Mucosa of rectum (tissue), 2 donors: ENCODE measurements at regions not wholly inside any gene's neighbourhood (a gene's known extent, or its start where the extent isn't known, plus 50 kb on each side); places are given as distances from the start of the nearest gene placed in this dataset.
"Not testable (repeated sequence)": the region's sequence is repeated elsewhere in the genome, so short reads cannot be mapped to it uniquely, and the experiment has no call there.

ENCODE experiments used
- H3K27ac ChIP-seq, 2 donors: one replicate each; pipeline ENCODE4 v1.7.0; 2013; ENCODE audit warnings: inconsistent platforms in 2 of 2, low read depth in 2 of 2, low read length in 2 of 2
- H3K27me3 ChIP-seq, 2 donors: one replicate each; pipeline ENCODE4 v1.7.0; 2013; ENCODE audit warnings: low read length in 2 of 2; ENCODE audit not compliant: control insufficient read depth in 2 of 2, insufficient read depth in 2 of 2
- H3K36me3 ChIP-seq, 2 donors: one replicate each; pipeline ENCODE4 v1.7.0; 2013; ENCODE audit warnings: low read length in 2 of 2; ENCODE audit not compliant: control insufficient read depth in 2 of 2, insufficient read depth in 2 of 2
- H3K4me1 ChIP-seq, 2 donors: one replicate each; pipeline ENCODE4 v1.7.0; 2013; ENCODE audit warnings: low read length in 2 of 2, mild to moderate bottlenecking in 1 of 2; ENCODE audit not compliant: control insufficient read depth in 2 of 2, insufficient read depth in 2 of 2
- H3K4me3 ChIP-seq, 2 donors: one replicate each; pipeline ENCODE4 v1.7.0; 2013; ENCODE audit warnings: low read length in 2 of 2
- H3K9ac ChIP-seq, 2 donors: one replicate each; pipeline ENCODE4 v1.7.0; 2013; ENCODE audit warnings: low read length in 2 of 2, low read depth in 1 of 2, mild to moderate bottlenecking in 1 of 2
- H3K9me3 ChIP-seq, 2 donors: one replicate each; pipeline ENCODE4 v1.7.0; 2013; ENCODE audit warnings: low read length in 2 of 2; ENCODE audit not compliant: control insufficient read depth in 2 of 2
- donor health status: healthy.
- donor health status: Normal muscosa, but diverticular disease.

GRCh38 chr20:12511499-12511898 is 497.3 kb upstream of the SPTLC3 start:
- H3K27ac ChIP-seq, result no peak overlapping the region
- H3K4me1 ChIP-seq, result no peaks in the 10 kb centered on the region
- H3K36me3 ChIP-seq, result no peaks in the 10 kb centered on the region
- H3K9ac ChIP-seq, result no peak overlapping the region
- H3K9me3 ChIP-seq, result no peaks in the 10 kb centered on the region
- H3K4me3 ChIP-seq, result no peak overlapping the region
- no peaks in the 10 kb centered on the region for H3K27me3 ChIP-seq

GRCh38 chr20:12512755-12513154 is 496.0 kb upstream of the SPTLC3 start:
- Histone ChIP-seq H3K4me3 (no peak overlapping the region), H3K9ac (no peak overlapping the region), H3K4me1 (no peaks in the 10 kb centered on the region), H3K9me3 (no peaks in the 10 kb centered on the region), H3K27ac (no peak overlapping the region), H3K36me3 (no peaks in the 10 kb centered on the region), H3K27me3 (no peaks in the 10 kb centered on the region)

DNA sequence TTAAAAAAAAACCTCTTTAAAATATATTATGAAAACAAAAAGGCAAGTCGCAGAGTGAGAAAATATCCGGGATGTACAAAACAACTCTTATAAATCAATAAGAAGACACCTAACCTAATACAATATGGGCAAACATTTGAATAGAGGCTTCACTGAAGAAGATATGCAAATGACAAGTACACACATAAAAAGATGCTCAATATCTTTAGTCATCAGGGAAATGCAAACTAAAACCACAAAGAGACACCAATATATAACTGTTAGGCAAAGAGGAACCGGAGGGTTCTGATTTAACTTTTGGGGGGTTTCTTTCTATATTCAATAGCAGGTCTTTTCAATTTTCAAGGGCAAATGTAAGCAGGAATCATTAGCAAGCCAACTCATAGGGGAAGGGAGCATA is 480.7 kb upstream of the SPTLC3 start:
- no peaks in the 10 kb centered on the region for H3K9me3 ChIP-seq
- no peak overlapping the region for H3K9ac ChIP-seq
- H3K27ac ChIP-seq, result no peak overlapping the region
- H3K4me3 ChIP-seq, result no peak overlapping the region
- H3K4me1 ChIP-seq, result no peaks in the 10 kb centered on the region
- H3K36me3 ChIP-seq, result no peaks in the 10 kb centered on the region
- no peaks in the 10 kb centered on the region for H3K27me3 ChIP-seq

DNA sequence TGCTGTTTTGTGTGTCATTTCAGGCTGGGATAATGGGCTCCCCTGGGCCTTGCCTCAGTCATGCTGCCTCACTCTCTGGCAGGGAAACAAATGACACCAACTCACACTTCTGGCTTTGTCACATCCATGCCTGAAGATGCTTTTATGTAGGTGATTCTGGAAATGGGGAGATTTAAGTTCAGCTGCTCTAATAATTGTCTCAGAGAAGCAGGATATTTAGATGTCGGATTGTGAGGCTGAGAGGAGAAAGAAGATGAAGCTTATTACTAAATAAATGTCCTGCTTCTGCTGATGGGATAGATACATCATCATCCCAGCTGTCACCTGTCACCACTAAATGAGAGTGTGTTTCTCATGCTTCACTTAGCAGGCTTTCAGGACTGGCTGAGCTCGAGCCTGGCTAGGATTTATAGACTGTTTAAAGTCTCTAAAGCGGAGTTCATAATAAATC is 480.2 kb upstream of the SPTLC3 start:
- no peaks in the 10 kb centered on the region for H3K4me1 ChIP-seq
- H3K27ac ChIP-seq, result no peak overlapping the region
- H3K36me3 ChIP-seq, result no peaks in the 10 kb centered on the region
- H3K9me3 ChIP-seq, result no peaks in the 10 kb centered on the region
- H3K27me3 ChIP-seq, result no peaks in the 10 kb centered on the region
- no peak overlapping the region for H3K4me3 ChIP-seq
- H3K9ac ChIP-seq, result no peak overlapping the region

DNA sequence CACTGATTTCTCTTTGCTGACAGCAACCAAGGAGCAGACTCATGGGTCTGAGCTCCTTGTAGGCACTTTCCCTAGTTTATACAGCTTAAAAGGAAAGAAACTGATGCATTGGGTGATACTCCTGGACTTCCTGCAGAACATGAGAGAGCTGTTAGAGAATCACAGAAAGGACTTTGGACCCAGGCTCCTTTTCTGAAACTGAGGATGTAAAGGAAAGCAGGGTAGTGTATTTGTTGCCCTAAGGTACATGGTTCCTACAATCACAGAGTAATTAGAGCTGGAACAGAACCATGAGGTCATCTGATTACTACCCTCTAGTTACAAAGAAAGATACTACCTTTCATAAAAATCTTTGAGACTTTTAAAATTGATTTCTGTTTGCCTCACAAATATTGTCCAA is 477.1 kb upstream of the SPTLC3 start:
- no peak overlapping the region for H3K27ac ChIP-seq
- H3K27me3 ChIP-seq, result no peaks in the 10 kb centered on the region
- H3K4me3 ChIP-seq, result no peak overlapping the region
- no peak overlapping the region for H3K9ac ChIP-seq
- H3K9me3 ChIP-seq, result no peaks in the 10 kb centered on the region
- no peaks in the 10 kb centered on the region for H3K36me3 ChIP-seq
- H3K4me1 ChIP-seq, result no peaks in the 10 kb centered on the region

GRCh38 chr20:12535316-12535715 is 473.5 kb upstream of the SPTLC3 start:
- no peak overlapping the region for H3K9ac ChIP-seq
- H3K4me1 ChIP-seq, result no peaks in the 10 kb centered on the region
- H3K9me3 ChIP-seq, result no peaks in the 10 kb centered on the region
- no peaks in the 10 kb centered on the region for H3K27me3 ChIP-seq
- H3K27ac ChIP-seq, result no peak overlapping the region
- H3K36me3 ChIP-seq, result no peaks in the 10 kb centered on the region
- no peak overlapping the region for H3K4me3 ChIP-seq

DNA sequence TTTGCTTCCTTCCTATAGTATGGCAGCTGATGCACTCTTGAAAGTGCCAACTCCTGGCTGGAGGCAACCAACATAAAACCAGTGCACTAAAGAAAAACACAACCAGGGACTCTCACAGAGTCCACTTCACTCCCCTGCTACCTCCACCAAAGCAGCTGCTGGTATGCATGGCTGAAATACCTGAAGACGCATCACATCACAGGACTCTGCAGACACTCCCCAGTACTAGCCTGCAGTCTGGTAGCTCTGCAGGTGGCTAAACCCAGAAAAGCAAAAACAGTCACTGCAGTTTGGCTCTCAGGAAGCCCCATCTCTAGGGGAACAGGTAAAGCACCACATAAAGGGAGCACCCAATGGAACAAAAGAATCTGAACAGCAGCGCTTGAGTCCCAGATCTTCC is 473.0 kb upstream of the SPTLC3 start:
- Histone ChIP-seq H3K4me1 (no peaks in the 10 kb centered on the region), H3K9ac (no peak overlapping the region), H3K27me3 (no peaks in the 10 kb centered on the region), H3K4me3 (no peak overlapping the region), H3K9me3 (no peaks in the 10 kb centered on the region), H3K27ac (no peak overlapping the region), H3K36me3 (no peaks in the 10 kb centered on the region)

DNA sequence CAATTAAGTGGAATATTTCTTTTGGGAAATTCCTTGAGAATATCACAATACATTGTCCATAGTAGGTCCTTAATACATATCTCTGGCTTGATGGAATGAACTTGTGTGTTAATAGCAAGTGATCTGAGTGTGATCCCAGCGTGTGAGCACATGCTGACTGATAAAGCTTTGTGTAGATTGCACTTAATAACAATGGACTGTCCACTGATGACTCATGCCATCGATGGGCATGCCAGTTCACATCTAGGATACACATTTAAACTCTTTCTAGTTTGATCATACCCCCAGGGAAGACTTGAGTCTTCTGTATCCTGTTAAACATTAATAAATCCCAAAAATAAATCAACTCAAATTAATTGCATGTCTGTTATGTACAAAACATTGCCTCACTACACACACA is 454.3 kb upstream of the SPTLC3 start:
- no peaks in the 10 kb centered on the region for H3K4me1 ChIP-seq
- no peak overlapping the region for H3K9ac ChIP-seq
- no peak overlapping the region for H3K4me3 ChIP-seq
- no peaks in the 10 kb centered on the region for H3K9me3 ChIP-seq
- no peaks in the 10 kb centered on the region for H3K36me3 ChIP-seq
- H3K27me3 ChIP-seq, result no peaks in the 10 kb centered on the region
- no peak overlapping the region for H3K27ac ChIP-seq

- H3K4me1 ChIP-seq, result no peaks in the 10 kb centered on the region
- no peaks in the 10 kb centered on the region for H3K27me3 ChIP-seq
- no peak overlapping the region for H3K27ac ChIP-seq
- no peak overlapping the region for H3K4me3 ChIP-seq
- H3K9me3 ChIP-seq, result no peaks in the 10 kb centered on the region
- H3K36me3 ChIP-seq, result no peaks in the 10 kb centered on the region
- no peak overlapping the region for H3K9ac ChIP-seq
Measured at GRCh38 chr20:12555369-12555768, 453.4 kb upstream of the SPTLC3 start.

DNA sequence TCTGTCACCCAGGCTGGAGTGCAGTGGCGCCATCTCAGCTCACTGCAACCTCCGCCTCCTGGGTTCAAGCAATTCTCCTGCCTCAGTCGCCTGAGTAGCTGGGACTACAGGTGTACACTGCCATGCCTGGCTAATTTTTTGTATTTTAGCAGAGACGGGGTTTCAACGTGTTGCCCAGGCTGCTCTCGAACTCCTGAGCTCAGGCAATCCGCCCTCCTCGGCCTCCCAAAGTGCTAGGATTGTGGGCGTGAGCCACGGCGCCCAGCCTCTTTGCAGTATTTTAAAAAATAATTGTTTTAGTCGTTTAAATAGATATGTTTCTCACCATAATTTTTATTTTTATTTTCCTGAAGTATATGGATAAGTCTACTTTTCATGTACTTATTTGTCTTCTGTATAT is 452.9 kb upstream of the SPTLC3 start:
- not testable (repeated sequence) for H3K9me3 ChIP-seq, H3K27ac ChIP-seq, H3K27me3 ChIP-seq, H3K4me3 ChIP-seq, H3K4me1 ChIP-seq, H3K36me3 ChIP-seq, H3K9ac ChIP-seq

GRCh38 chr20:12557224-12557623 is 451.5 kb upstream of the SPTLC3 start:
- Histone ChIP-seq H3K27ac (no peak overlapping the region), H3K9me3 (no peaks in the 10 kb centered on the region), H3K27me3 (no peaks in the 10 kb centered on the region), H3K4me3 (no peak overlapping the region), H3K36me3 (no peaks in the 10 kb centered on the region), H3K4me1 (no peaks in the 10 kb centered on the region), H3K9ac (no peak overlapping the region)
